ENCODE measurements at regions not wholly inside any gene's neighbourhood (a gene's known extent, or its start where the extent isn't known, plus 50 kb on each side); places are given as distances from the start of the nearest gene placed in this dataset.

GRCh38 chr11:127639916-127640315 lies 639.3 kb upstream of the KIRREL3 start:
- Mint-ChIP-seq H3K36me3 (ENCODE audit: low read depth, unreplicated experiment) (no peaks in the 10 kb centered on the region), H3K4me1 (ENCODE audit: low read depth, unreplicated experiment) (peaks cover 23% of the 10 kb centered on the region), H3K27me3 (ENCODE audit: low read depth, unreplicated experiment) (no peaks in the 10 kb centered on the region), H3K4me3 (ENCODE audit: unreplicated experiment) (no peak overlapping the region), H3K27ac (ENCODE audit: unreplicated experiment) (peak overlapping the region; percentile 4), H3K9me3 (ENCODE audit: unreplicated experiment) (no peaks in the 10 kb centered on the region)
- no peaks in the 10 kb centered on the region for H3K9me3 ChIP-seq (ENCODE audit: insufficient read depth, low read depth, low read length)
- no peaks in the 10 kb centered on the region for H3K79me2 ChIP-seq (ENCODE audit: insufficient read depth, low read length)
- H4K20me1 ChIP-seq (ENCODE audit: insufficient read depth, low read length), result no peaks in the 10 kb centered on the region
- H3K4me3 ChIP-seq (ENCODE audit: insufficient read depth, low read depth, low read length), result no peak overlapping the region
- peak; percentile 52 for DNase-seq (ENCODE audit: low read depth)
- TF ChIP-seq CTCF (IDR thresholded peaks at IDR 0.05; ENCODE audit: insufficient read depth, low read depth, low read length) (no peak), EZH2 (IDR thresholded peaks at IDR 0.05; ENCODE audit: insufficient read depth, low read length) (no peak)
- H3K4me2 ChIP-seq (ENCODE audit: low read length), result no peak overlapping the region
- FAIRE-seq, result no peak
- H2AFZ ChIP-seq (ENCODE audit: low read depth, low read length), result no peak overlapping the region
- H3K27me3 ChIP-seq (ENCODE audit: insufficient read depth, low read length), result no peaks in the 10 kb centered on the region
- H3K36me3 ChIP-seq (ENCODE audit: insufficient read depth, low read length), result no peaks in the 10 kb centered on the region
- peaks cover 19% of the 10 kb centered on the region for H3K4me1 ChIP-seq (ENCODE audit: insufficient read depth, low read length)
- no peak overlapping the region for H3K27ac ChIP-seq (ENCODE audit: low read depth, low read length)
- H3K9ac ChIP-seq (ENCODE audit: low read length), result no peak overlapping the region

GRCh38 chr11:127632976-127633680 lies 632.6 kb upstream of the KIRREL3 start:
- DNase-seq (ENCODE audit: low read depth) (no peak), FAIRE-seq (no peak)
- no peak overlapping the region for H3K27ac ChIP-seq (ENCODE audit: low read depth, low read length)
- Mint-ChIP-seq H3K4me3 (ENCODE audit: unreplicated experiment) (no peak overlapping the region), H3K36me3 (ENCODE audit: low read depth, unreplicated experiment) (no peaks in the 10 kb centered on the region), H3K9me3 (ENCODE audit: unreplicated experiment) (no peaks in the 10 kb centered on the region), H3K4me1 (ENCODE audit: low read depth, unreplicated experiment) (no peaks in the 10 kb centered on the region), H3K27me3 (ENCODE audit: low read depth, unreplicated experiment) (peaks cover 2% of the 10 kb centered on the region), H3K27ac (ENCODE audit: unreplicated experiment) (no peak overlapping the region)
- H3K4me3 ChIP-seq (ENCODE audit: insufficient read depth, low read depth, low read length), result no peak overlapping the region
- TF ChIP-seq CTCF (IDR thresholded peaks at IDR 0.05; ENCODE audit: insufficient read depth, low read depth, low read length) (no peak), EZH2 (IDR thresholded peaks at IDR 0.05; ENCODE audit: insufficient read depth, low read length) (no peak)
- H3K4me1 ChIP-seq (ENCODE audit: insufficient read depth, low read length), result peaks cover under 1% of the 10 kb centered on the region
- H3K9me3 ChIP-seq (ENCODE audit: insufficient read depth, low read depth, low read length), result no peaks in the 10 kb centered on the region
- no peaks in the 10 kb centered on the region for H3K27me3 ChIP-seq (ENCODE audit: insufficient read depth, low read length)
- no peaks in the 10 kb centered on the region for H4K20me1 ChIP-seq (ENCODE audit: insufficient read depth, low read length)
- H3K36me3 ChIP-seq (ENCODE audit: insufficient read depth, low read length), result no peaks in the 10 kb centered on the region
- no peak overlapping the region for H3K9ac ChIP-seq (ENCODE audit: low read length)
- no peaks in the 10 kb centered on the region for H3K79me2 ChIP-seq (ENCODE audit: insufficient read depth, low read length)
- H3K4me2 ChIP-seq (ENCODE audit: low read length), result no peak overlapping the region
- no peak overlapping the region for H2AFZ ChIP-seq (ENCODE audit: low read depth, low read length)

GRCh38 chr11:127632546-127632945 lies 632.0 kb upstream of the KIRREL3 start:
- H3K9me3 ChIP-seq (ENCODE audit: insufficient read depth, low read depth, low read length), result no peaks in the 10 kb centered on the region
- H3K36me3 Mint-ChIP-seq (ENCODE audit: low read depth, unreplicated experiment), result no peaks in the 10 kb centered on the region
- FAIRE-seq (no peak), DNase-seq (ENCODE audit: low read depth) (no peak)
- no peaks in the 10 kb centered on the region for H3K36me3 ChIP-seq (ENCODE audit: insufficient read depth, low read length)
- H3K9ac ChIP-seq (ENCODE audit: low read length), result no peak overlapping the region
- no peaks in the 10 kb centered on the region for H3K27me3 ChIP-seq (ENCODE audit: insufficient read depth, low read length)
- H2AFZ ChIP-seq (ENCODE audit: low read depth, low read length), result no peak overlapping the region
- no peaks in the 10 kb centered on the region for H3K9me3 Mint-ChIP-seq (ENCODE audit: unreplicated experiment)
- H3K4me2 ChIP-seq (ENCODE audit: low read length), result no peak overlapping the region
- peaks cover 2% of the 10 kb centered on the region for H3K27me3 Mint-ChIP-seq (ENCODE audit: low read depth, unreplicated experiment)
- TF ChIP-seq CTCF (IDR thresholded peaks at IDR 0.05; ENCODE audit: insufficient read depth, low read depth, low read length), result no peak
- no peak for TF ChIP-seq EZH2 (IDR thresholded peaks at IDR 0.05; ENCODE audit: insufficient read depth, low read length)
- H3K4me3 ChIP-seq (ENCODE audit: insufficient read depth, low read depth, low read length), result no peak overlapping the region
- H3K4me3 Mint-ChIP-seq (ENCODE audit: unreplicated experiment), result no peak overlapping the region
- H3K27ac ChIP-seq (ENCODE audit: low read depth, low read length), result no peak overlapping the region
- no peaks in the 10 kb centered on the region for H3K79me2 ChIP-seq (ENCODE audit: insufficient read depth, low read length)
- H3K4me1 ChIP-seq (ENCODE audit: insufficient read depth, low read length), result peaks cover 5% of the 10 kb centered on the region
- no peaks in the 10 kb centered on the region for H3K4me1 Mint-ChIP-seq (ENCODE audit: low read depth, unreplicated experiment)
- no peak overlapping the region for H3K27ac Mint-ChIP-seq (ENCODE audit: unreplicated experiment)
- H4K20me1 ChIP-seq (ENCODE audit: insufficient read depth, low read length), result no peaks in the 10 kb centered on the region

All from astrocyte (in vitro differentiated cells and primary cell).